ENCODE measurements at regions not wholly inside any gene's neighbourhood (a gene's known extent, or its start where the extent isn't known, plus 50 kb on each side); places are given as distances from the start of the nearest gene placed in this dataset.

DNA sequence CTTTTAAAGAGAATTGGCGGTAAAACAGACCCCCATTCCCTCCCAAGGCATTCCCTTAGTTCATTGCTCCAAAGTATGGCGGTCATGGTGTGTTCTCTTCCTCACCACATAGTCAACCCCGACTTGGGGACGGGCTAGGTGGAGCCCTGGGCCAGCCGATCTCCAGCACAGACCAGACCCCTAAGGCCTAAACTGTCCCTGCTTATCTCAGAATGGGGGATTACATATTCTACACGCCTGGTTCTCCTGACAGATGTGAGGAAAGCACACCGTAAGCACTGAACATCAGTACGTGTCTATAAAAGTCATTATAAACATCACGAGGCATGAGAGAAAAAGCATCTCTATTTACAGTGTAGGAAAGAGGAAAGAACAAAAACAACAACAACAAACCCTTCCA, 244.5 kb upstream of the STT3B start:
- FAIRE-seq = no peak
- DNase-seq (ENCODE audit: insufficient read length, low spot score) = no peak
- TF ChIP-seq, protein P1, sequence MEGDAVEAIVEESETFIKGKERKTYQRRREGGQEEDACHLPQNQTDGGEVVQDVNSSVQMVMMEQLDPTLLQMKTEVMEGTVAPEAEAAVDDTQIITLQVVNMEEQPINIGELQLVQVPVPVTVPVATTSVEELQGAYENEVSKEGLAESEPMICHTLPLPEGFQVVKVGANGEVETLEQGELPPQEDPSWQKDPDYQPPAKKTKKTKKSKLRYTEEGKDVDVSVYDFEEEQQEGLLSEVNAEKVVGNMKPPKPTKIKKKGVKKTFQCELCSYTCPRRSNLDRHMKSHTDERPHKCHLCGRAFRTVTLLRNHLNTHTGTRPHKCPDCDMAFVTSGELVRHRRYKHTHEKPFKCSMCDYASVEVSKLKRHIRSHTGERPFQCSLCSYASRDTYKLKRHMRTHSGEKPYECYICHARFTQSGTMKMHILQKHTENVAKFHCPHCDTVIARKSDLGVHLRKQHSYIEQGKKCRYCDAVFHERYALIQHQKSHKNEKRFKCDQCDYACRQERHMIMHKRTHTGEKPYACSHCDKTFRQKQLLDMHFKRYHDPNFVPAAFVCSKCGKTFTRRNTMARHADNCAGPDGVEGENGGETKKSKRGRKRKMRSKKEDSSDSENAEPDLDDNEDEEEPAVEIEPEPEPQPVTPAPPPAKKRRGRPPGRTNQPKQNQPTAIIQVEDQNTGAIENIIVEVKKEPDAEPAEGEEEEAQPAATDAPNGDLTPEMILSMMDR (IDR thresholded peaks at IDR 0.05; ENCODE audit: insufficient read depth, missing control alignments) = no peak

DNA sequence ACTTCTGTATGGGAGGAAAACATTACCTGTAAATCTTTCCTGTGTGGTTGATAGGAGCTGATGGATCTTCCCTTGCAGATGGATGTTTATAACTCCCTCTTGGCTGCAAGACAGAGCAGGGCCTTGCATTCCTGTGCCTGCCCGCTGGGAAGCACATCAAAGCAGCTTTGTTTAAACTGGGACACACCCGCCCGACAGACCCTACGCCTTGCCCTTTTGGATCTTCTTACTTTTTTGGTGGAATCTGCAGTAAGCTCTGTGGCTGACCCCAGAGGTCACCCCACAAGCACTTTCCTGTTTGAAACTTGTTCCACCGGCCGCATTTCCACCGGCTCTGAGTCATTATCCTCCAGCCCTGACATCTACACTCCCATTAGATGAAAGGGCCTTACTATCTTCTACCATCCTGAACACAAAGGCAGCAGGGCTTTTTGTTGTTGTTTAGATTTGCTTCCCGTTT, 244.1 kb upstream of the STT3B start:
- TF ChIP-seq, protein P1 (IDR thresholded peaks at IDR 0.05; ENCODE audit: insufficient read depth, missing control alignments) = no peak
- DNase-seq (ENCODE audit: insufficient read length, low spot score) (no peak), FAIRE-seq (no peak)

DNA sequence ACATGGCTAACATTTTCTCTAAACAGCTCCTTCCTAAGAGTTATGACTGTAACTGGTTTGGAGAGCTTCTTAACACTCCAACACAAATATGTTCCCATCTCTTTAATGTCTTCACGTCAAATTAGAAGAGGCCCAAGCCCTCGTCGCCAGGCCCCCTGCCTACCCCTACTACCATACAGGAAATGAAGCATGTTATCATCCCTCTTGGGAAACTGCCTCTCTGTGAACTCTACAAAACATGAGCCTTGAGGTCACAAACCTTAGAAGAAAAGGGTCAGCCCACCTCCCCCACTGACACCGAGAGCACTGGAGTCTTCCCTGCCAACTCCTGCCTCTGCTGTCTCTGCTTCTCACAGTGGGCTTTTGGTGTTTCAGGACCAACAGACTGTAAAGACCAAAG, 243.1 kb upstream of the STT3B start:
- TF ChIP-seq, protein P1 (IDR thresholded peaks at IDR 0.05; ENCODE audit: insufficient read depth, missing control alignments) = no peak
- FAIRE-seq = no peak
- no peak for DNase-seq (ENCODE audit: insufficient read length, low spot score)

DNA sequence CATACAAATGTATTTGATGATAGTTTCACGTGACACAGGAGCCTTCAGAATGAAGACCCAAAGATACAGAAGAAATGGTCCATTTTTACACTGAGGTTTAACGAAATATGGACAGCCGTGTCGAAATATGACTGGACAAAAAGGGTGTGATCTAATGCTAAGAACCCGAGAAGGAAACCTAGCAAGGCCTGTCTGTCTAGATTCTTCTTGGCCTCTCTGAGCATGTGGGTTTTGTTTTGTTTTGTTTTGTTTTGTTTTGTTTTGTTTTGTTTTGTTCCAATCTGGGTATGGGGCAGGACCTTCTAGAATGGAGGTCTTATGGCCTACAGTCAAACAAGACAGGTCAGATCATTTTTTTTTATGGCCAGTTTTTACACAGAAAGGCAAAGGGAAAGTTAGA, 242.7 kb upstream of the STT3B start:
- DNase-seq (ENCODE audit: insufficient read length, low spot score) = no peak
- FAIRE-seq = no peak

DNA sequence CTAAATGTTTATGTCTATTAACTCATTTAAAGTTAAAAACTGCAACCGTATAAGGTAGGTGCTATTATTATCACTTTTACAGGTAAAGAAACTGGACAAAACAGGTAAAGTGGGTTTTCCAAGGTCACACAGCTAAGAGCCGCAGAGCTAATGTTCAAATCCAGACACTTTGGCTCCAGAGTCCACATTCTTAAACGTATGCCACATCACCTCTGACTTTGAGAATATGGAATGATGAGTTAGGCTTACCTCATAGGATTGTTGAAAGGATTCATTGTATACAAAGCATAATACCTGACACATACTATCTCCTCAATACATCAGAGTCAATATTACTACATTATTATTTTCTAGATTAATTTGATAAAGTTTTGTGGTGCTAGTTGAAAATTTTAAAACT, 240.9 kb upstream of the STT3B start:
- TF ChIP-seq, protein P1 (IDR thresholded peaks at IDR 0.05; ENCODE audit: insufficient read depth, missing control alignments) = no peak
- DNase-seq (ENCODE audit: insufficient read length, low spot score) = no peak
- no peak for FAIRE-seq

More for the DNA sequence above, 242.7 kb upstream of the STT3B start:
- TF ChIP-seq, protein P1 (IDR thresholded peaks at IDR 0.05; ENCODE audit: insufficient read depth, missing control alignments) = no peak

DNA sequence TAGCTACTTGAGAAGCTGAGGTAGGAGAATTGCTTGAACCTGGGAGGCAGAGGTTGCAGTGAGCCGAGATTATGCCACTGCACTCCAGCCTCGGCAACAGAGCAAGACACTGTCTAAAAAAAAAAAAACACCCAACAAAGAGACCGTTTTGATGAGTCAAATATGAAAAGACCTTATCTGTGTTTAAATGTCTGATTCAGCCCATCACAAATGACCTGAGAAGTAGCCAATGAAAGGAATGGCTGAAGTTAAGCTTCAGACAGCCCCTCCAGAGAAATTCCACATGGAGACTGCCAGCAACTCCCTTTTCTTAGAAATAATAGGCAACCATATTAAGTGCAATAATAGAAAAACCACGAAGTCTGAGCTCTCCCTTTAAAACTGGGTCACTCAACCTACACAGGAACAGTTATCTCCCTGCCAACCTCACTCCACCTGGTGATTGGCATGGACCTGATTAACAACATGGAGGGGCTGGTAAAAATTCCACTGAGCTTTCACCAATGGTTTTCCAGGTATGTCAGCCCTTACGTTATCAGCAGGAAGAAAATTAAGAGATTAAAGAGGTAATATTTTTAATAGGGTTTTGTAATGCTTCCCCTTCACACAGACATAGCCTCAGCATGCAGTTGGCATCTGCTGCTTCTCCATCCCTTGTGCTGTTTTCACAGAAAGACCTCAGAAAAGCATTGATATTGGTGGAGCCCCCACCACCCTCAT, 238.1 kb upstream of the STT3B start:
- no peak for DNase-seq (ENCODE audit: insufficient read length, low spot score)
- TF ChIP-seq, protein P1 (IDR thresholded peaks at IDR 0.05; ENCODE audit: insufficient read depth, missing control alignments) = no peak
- FAIRE-seq = no peak

DNA sequence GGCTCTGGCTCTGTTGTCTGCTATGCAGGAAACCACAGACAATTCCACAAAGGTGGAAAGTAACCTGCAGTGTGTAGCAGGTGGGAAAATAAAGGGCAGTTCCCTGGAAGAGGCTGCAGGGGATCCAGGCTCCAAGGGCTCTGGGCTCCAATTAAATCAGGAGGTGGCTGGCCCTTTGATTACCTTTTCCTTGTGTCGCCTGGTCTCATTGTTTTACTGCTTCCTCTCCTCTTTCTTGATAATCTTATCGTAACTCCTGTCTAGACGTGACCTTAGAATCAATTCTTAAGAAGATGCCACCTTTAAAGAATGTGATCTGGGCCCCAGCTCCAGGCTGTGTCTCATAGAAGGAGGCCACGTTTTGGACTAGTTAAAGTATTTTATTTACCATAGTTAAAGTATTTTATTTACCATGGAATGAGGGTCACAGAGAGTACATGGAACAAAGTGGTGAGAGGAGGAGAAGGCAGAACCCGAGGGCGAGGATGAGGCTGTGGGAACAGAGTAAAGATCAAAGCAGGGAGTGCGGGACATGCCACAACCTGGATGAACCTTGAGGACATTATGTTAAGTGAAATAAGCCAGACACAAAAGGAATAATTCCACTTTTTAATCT, 237.5 kb upstream of the STT3B start:
- FAIRE-seq = no peak
- DNase-seq (ENCODE audit: insufficient read length, low spot score) = no peak
- TF ChIP-seq, protein P1 (IDR thresholded peaks at IDR 0.05; ENCODE audit: insufficient read depth, missing control alignments) = no peak

All from D721Med (cell line).